ENCODE measurements at regions not wholly inside any gene's neighbourhood (a gene's known extent, or its start where the extent isn't known, plus 50 kb on each side); places are given as distances from the start of the nearest gene placed in this dataset.
"Not testable (repeated sequence)": the region's sequence is repeated elsewhere in the genome, so short reads cannot be mapped to it uniquely, and the experiment has no call there.

DNA sequence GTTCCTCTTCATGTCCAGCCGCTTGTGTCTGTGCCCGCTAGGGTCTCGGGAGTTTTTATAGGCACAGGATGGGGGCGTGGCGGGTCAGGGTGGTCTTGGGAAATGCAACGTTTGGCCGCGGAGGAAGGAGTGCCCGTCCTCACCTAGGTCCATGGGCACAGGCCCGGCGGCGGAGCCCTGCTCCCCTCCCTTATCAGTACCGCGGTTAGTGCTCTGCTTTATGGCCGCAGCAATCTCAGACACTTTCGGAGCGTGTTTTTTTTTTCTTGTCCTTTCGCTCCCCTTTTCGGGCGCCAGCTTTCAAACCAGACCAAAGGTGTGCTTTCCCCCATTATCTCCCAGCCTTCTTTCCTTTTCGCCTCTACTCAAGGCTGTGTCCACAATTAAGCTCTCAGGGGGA, 503.9 kb downstream of the PRIM2 start:
- H3K79me1 ChIP-seq (ENCODE audit: insufficient read depth, low read depth, low read length, poor library complexity, severe bottlenecking); H4K91ac ChIP-seq (ENCODE audit: insufficient read length, low read depth, low read length); H3K23ac ChIP-seq (ENCODE audit: insufficient read length, low read depth, low read length); H3K4me1 Mint-ChIP-seq; H2BK120ac ChIP-seq (ENCODE audit: low read depth, low read length, poor library complexity, severe bottlenecking); H3K4ac ChIP-seq (ENCODE audit: low read depth, low read length); H2BK15ac ChIP-seq (ENCODE audit: low read depth, low read length); H4K8ac ChIP-seq (replicated peaks; ENCODE audit: insufficient read length, low read depth, low read length); H3K9ac ChIP-seq (ENCODE audit: extremely low read depth, insufficient read length, low read length); H3K18ac ChIP-seq (ENCODE audit: insufficient read length, low read depth, low read length); H2AFZ ChIP-seq (ENCODE audit: low read length); H3K36me3 Mint-ChIP-seq (ENCODE audit: insufficient read depth in 1 of 3, low read depth in 3 of 3); H3K79me2 ChIP-seq (ENCODE audit: insufficient read depth, low read length); H2BK20ac ChIP-seq (ENCODE audit: low read depth, low read length, poor library complexity, severe bottlenecking); H2BK5ac ChIP-seq (ENCODE audit: insufficient read length, low read length); H3K4me2 ChIP-seq (ENCODE audit: insufficient read depth, insufficient read length, low read length); H2BK12ac ChIP-seq (ENCODE audit: insufficient read length, low read depth, low read length); DNase-seq; H3T11ph ChIP-seq (ENCODE audit: low read length); H3K27ac Mint-ChIP-seq; H3K23me2 ChIP-seq (ENCODE audit: insufficient read length, low read depth, low read length, poor library complexity, severe bottlenecking); H3K27me3 ChIP-seq (ENCODE audit: insufficient read depth, low read length); H3K9me3 ChIP-seq (ENCODE audit: control insufficient read depth, low read depth, low read length); H3K27ac ChIP-seq (ENCODE audit: insufficient read length, low read depth, low read length); H4K20me1 ChIP-seq (ENCODE audit: control insufficient read depth, insufficient read depth, insufficient read length); H4K5ac ChIP-seq (ENCODE audit: insufficient read length, low read depth, low read length); H3K14ac ChIP-seq (ENCODE audit: insufficient read depth, low read length); H3K4me1 ChIP-seq (ENCODE audit: insufficient read depth, low read length); H3K56ac ChIP-seq (ENCODE audit: insufficient read length, low read depth, low read length); H2AK5ac ChIP-seq (ENCODE audit: insufficient read length, low read length): not testable (repeated sequence)
- Mint-ChIP-seq H3K4me3 (peak overlapping the region; percentile 67 to 82), H3K9me3 (peaks cover 0 to 25% of the 10 kb centered on the region in 2 experiments; a peak in 2 of 5 replicates), H3K27me3 (ENCODE audit: low read depth) (peaks cover 71% of the 10 kb centered on the region)
- WGBS (ENCODE audit: extremely low coverage, insufficient read length, low lambda C conversion rate): no CpG with 5 or more reads among the region's 21 CpGs

DNA sequence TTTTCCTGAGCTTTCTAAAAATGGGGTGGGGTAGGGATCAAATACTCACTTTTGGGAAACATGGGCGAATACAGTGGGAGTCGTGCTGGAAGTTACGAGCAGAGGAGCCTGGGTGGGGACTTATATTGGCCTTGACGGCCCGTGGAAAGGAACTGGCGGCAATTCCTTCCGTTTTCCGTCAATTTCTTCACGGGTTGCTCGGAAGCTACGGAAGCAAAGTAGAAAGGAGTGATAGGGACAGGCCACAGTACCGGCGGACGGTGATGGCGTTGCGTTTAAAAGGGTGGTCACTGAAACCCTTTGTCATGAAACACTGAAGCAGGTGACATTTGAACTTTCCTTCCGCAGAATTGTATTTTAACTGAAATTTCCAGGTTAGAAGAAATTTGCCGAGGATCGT, 505.0 kb downstream of the PRIM2 start:
- not testable (repeated sequence) for H3K56ac ChIP-seq (ENCODE audit: insufficient read length, low read depth, low read length); H3K36me3 Mint-ChIP-seq (ENCODE audit: insufficient read depth in 1 of 3, low read depth in 3 of 3); H4K20me1 ChIP-seq (ENCODE audit: control insufficient read depth, insufficient read depth, insufficient read length); H3K27ac ChIP-seq (ENCODE audit: insufficient read length, low read depth, low read length); H3K23me2 ChIP-seq (ENCODE audit: insufficient read length, low read depth, low read length, poor library complexity, severe bottlenecking); H3K18ac ChIP-seq (ENCODE audit: insufficient read length, low read depth, low read length); H3K23ac ChIP-seq (ENCODE audit: insufficient read length, low read depth, low read length); H2BK20ac ChIP-seq (ENCODE audit: low read depth, low read length, poor library complexity, severe bottlenecking); H3K79me1 ChIP-seq (ENCODE audit: insufficient read depth, low read depth, low read length, poor library complexity, severe bottlenecking); H2BK120ac ChIP-seq (ENCODE audit: low read depth, low read length, poor library complexity, severe bottlenecking); H2AFZ ChIP-seq (ENCODE audit: low read length); H3T11ph ChIP-seq (ENCODE audit: low read length); H3K4me1 Mint-ChIP-seq; H4K5ac ChIP-seq (ENCODE audit: insufficient read length, low read depth, low read length); H2BK5ac ChIP-seq (ENCODE audit: insufficient read length, low read length); H4K8ac ChIP-seq (replicated peaks; ENCODE audit: insufficient read length, low read depth, low read length); H3K4me1 ChIP-seq (ENCODE audit: insufficient read depth, low read length); H3K14ac ChIP-seq (ENCODE audit: insufficient read depth, low read length); H2AK5ac ChIP-seq (ENCODE audit: insufficient read length, low read length); H3K9ac ChIP-seq (ENCODE audit: extremely low read depth, insufficient read length, low read length); DNase-seq; H3K4ac ChIP-seq (ENCODE audit: low read depth, low read length); H2BK12ac ChIP-seq (ENCODE audit: insufficient read length, low read depth, low read length); H4K91ac ChIP-seq (ENCODE audit: insufficient read length, low read depth, low read length); H3K79me2 ChIP-seq (ENCODE audit: insufficient read depth, low read length); H3K27ac Mint-ChIP-seq; H3K9me3 ChIP-seq (ENCODE audit: control insufficient read depth, low read depth, low read length); H3K27me3 ChIP-seq (ENCODE audit: insufficient read depth, low read length); H2BK15ac ChIP-seq (ENCODE audit: low read depth, low read length)
- no CpG with 5 or more reads among the region's 19 CpGs for WGBS (ENCODE audit: extremely low coverage, insufficient read length, low lambda C conversion rate)
- Mint-ChIP-seq H3K9me3 (peaks cover 0 to 31% of the 10 kb centered on the region in 2 experiments; a peak in 2 of 5 replicates), H3K4me3 (peak overlapping the region; percentile 73 to 89), H3K27me3 (ENCODE audit: low read depth) (peaks cover 69% of the 10 kb centered on the region)
- H3K4me2 ChIP-seq (ENCODE audit: insufficient read depth, insufficient read length, low read length): peak overlapping the region; percentile 64
